ENCODE measurements at regions not wholly inside any gene's neighbourhood (a gene's known extent, or its start where the extent isn't known, plus 50 kb on each side); places are given as distances from the start of the nearest gene placed in this dataset.

- TF ChIP-seq, protein P1, sequence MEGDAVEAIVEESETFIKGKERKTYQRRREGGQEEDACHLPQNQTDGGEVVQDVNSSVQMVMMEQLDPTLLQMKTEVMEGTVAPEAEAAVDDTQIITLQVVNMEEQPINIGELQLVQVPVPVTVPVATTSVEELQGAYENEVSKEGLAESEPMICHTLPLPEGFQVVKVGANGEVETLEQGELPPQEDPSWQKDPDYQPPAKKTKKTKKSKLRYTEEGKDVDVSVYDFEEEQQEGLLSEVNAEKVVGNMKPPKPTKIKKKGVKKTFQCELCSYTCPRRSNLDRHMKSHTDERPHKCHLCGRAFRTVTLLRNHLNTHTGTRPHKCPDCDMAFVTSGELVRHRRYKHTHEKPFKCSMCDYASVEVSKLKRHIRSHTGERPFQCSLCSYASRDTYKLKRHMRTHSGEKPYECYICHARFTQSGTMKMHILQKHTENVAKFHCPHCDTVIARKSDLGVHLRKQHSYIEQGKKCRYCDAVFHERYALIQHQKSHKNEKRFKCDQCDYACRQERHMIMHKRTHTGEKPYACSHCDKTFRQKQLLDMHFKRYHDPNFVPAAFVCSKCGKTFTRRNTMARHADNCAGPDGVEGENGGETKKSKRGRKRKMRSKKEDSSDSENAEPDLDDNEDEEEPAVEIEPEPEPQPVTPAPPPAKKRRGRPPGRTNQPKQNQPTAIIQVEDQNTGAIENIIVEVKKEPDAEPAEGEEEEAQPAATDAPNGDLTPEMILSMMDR (IDR thresholded peaks at IDR 0.05; ENCODE audit: borderline replicate concordance, extremely low read depth, low read length, poor library complexity, severe bottlenecking): no peak
- no peak for TF ChIP-seq EZH2 (IDR thresholded peaks at IDR 0.05; ENCODE audit: borderline replicate concordance, low read depth, low read length, severe bottlenecking)
These were observed 569.9 kb downstream of the TMTC2 start for GRCh38 chr12:83256562-83256961.

Measured in DND-41 (cell line).